ENCODE measurements at regions not wholly inside any gene's neighbourhood (a gene's known extent, or its start where the extent isn't known, plus 50 kb on each side); places are given as distances from the start of the nearest gene placed in this dataset.

- Histone ChIP-seq H3K36me3 (no peaks in the 10 kb centered on the region), H3K9me3 (no peaks in the 10 kb centered on the region), H3K27me3 (no peaks in the 10 kb centered on the region), H3K4me1 (no peaks in the 10 kb centered on the region), H3K4me3 (no peak overlapping the region), H3K27ac (no peak overlapping the region)
- 45 to 46% methylated on average over 12 of the region's 12 CpGs for WGBS, 2 donors
- TF ChIP-seq CTCF (IDR thresholded peaks at IDR 0.05), result no peak
- TF ChIP-seq EP300 (IDR thresholded peaks at IDR 0.05), result no peak
- TF ChIP-seq POLR2A (IDR thresholded peaks at IDR 0.05), result no peak
- no peak for DNase-seq (ENCODE audit: low spot score in 2 of 2)
Observed at GRCh38 chr10:131444862-131445461, 133.4 kb upstream of the TCERG1L start.

GRCh38 chr10:131445623-131446022 is 134.1 kb upstream of the TCERG1L start:
- no peak overlapping the region for H3K27ac ChIP-seq
- DNase-seq (ENCODE audit: low spot score in 2 of 2), result no peak
- TF ChIP-seq CTCF (IDR thresholded peaks at IDR 0.05) (no peak), EP300 (IDR thresholded peaks at IDR 0.05) (no peak)
- H3K27me3 ChIP-seq, result no peaks in the 10 kb centered on the region
- H3K4me3 ChIP-seq, result no peak overlapping the region
- H3K9me3 ChIP-seq, result no peaks in the 10 kb centered on the region
- no peaks in the 10 kb centered on the region for H3K4me1 ChIP-seq
- 80% methylated on average over 8 of the region's 8 CpGs for WGBS, 2 donors
- no peaks in the 10 kb centered on the region for H3K36me3 ChIP-seq

- Histone ChIP-seq H3K9me3 (no peaks in the 10 kb centered on the region), H3K27ac (no peak overlapping the region), H3K27me3 (no peaks in the 10 kb centered on the region), H3K4me3 (no peak overlapping the region), H3K4me1 (no peaks in the 10 kb centered on the region), H3K36me3 (no peaks in the 10 kb centered on the region)
- TF ChIP-seq EP300 (IDR thresholded peaks at IDR 0.05) (no peak), CTCF (IDR thresholded peaks at IDR 0.05) (no peak), POLR2A (IDR thresholded peaks at IDR 0.05) (no peak)
- no peak for DNase-seq (ENCODE audit: low spot score in 2 of 2)
- 87 to 88% methylated on average over 12 of the region's 12 CpGs for WGBS, 2 donors
Observed at GRCh38 chr10:131446171-131446570, 134.7 kb upstream of the TCERG1L start.

- Histone ChIP-seq H3K4me3 (no peak overlapping the region), H3K4me1 (peaks cover 0 to 4% (median 0%) of the 10 kb centered on the region in 4 donors), H3K9me3 (no peaks in the 10 kb centered on the region), H3K27me3 (no peaks in the 10 kb centered on the region), H3K36me3 (no peaks in the 10 kb centered on the region), H3K27ac (no peak overlapping the region)
- no peak for DNase-seq (ENCODE audit: low spot score in 2 of 2)
- 77 to 80% methylated on average over 13 of the region's 13 CpGs for WGBS, 2 donors
- no peak for TF ChIP-seq CTCF (IDR thresholded peaks at IDR 0.05)
- no peak for TF ChIP-seq EP300 (IDR thresholded peaks at IDR 0.05)
- TF ChIP-seq POLR2A (IDR thresholded peaks at IDR 0.05), result no peak
Observed at GRCh38 chr10:131448171-131448570, 136.7 kb upstream of the TCERG1L start.

- no peaks in the 10 kb centered on the region for H3K36me3 ChIP-seq
- no peak overlapping the region for H3K4me3 ChIP-seq
- TF ChIP-seq CTCF (IDR thresholded peaks at IDR 0.05), result no peak
- no peak for TF ChIP-seq EP300 (IDR thresholded peaks at IDR 0.05)
- TF ChIP-seq POLR2A (IDR thresholded peaks at IDR 0.05), result no peak
- peaks cover 0 to 12% (median 0%) of the 10 kb centered on the region in 4 donors for H3K4me1 ChIP-seq
- H3K27me3 ChIP-seq, result no peaks in the 10 kb centered on the region
- DNase-seq (ENCODE audit: low spot score in 2 of 2), result no peak
- WGBS, 2 donors, result 91 to 92% methylated on average over 14 of the region's 14 CpGs
- no peaks in the 10 kb centered on the region for H3K9me3 ChIP-seq
- no peak overlapping the region for H3K27ac ChIP-seq
Observed at GRCh38 chr10:131448883-131449282, 137.4 kb upstream of the TCERG1L start.
